ENCODE measurements at regions not wholly inside any gene's neighbourhood (a gene's known extent, or its start where the extent isn't known, plus 50 kb on each side); places are given as distances from the start of the nearest gene placed in this dataset.

- Histone ChIP-seq H3K9me3 (ENCODE audit: low read depth, low read length) (peaks cover 4% of the 10 kb centered on the region), H4K20me1 (ENCODE audit: insufficient read depth, low read length) (no peaks in the 10 kb centered on the region), H3K4me1 (ENCODE audit: insufficient read depth, low read length) (no peaks in the 10 kb centered on the region), H3K27me3 (ENCODE audit: insufficient read depth, low read length) (no peaks in the 10 kb centered on the region), H3K4me3 (ENCODE audit: insufficient read depth, low read length) (no peak overlapping the region), H3K36me3 (ENCODE audit: insufficient read depth, low read length) (no peaks in the 10 kb centered on the region), H3K27ac (ENCODE audit: low read depth, low read length) (no peak overlapping the region), H3K79me2 (ENCODE audit: insufficient read depth, low read length) (no peaks in the 10 kb centered on the region), H2AFZ (ENCODE audit: low read length) (no peak overlapping the region), H3K4me2 (ENCODE audit: insufficient read depth, low read length) (no peak overlapping the region)
- no peak for TF ChIP-seq CTCF (IDR thresholded peaks at IDR 0.05; ENCODE audit: extremely low read depth, low read depth, low read length)
- DNase-seq (ENCODE audit: insufficient read length, low spot score, missing footprints), result no peak
Observed at GRCh38 chr1:189301235-189301634, 1176.4 kb downstream of the BRINP3 start.

- H2AFZ ChIP-seq (ENCODE audit: low read length), result no peak overlapping the region
- H3K27me3 ChIP-seq (ENCODE audit: insufficient read depth, low read length), result no peaks in the 10 kb centered on the region
- H3K9me3 ChIP-seq (ENCODE audit: low read depth, low read length), result peaks cover 4% of the 10 kb centered on the region
- H3K4me3 ChIP-seq (ENCODE audit: insufficient read depth, low read length), result no peak overlapping the region
- no peak for DNase-seq (ENCODE audit: insufficient read length, low spot score, missing footprints)
- H3K27ac ChIP-seq (ENCODE audit: low read depth, low read length), result no peak overlapping the region
- no peaks in the 10 kb centered on the region for H4K20me1 ChIP-seq (ENCODE audit: insufficient read depth, low read length)
- no peaks in the 10 kb centered on the region for H3K4me1 ChIP-seq (ENCODE audit: insufficient read depth, low read length)
- no peaks in the 10 kb centered on the region for H3K79me2 ChIP-seq (ENCODE audit: insufficient read depth, low read length)
- no peak for TF ChIP-seq CTCF (IDR thresholded peaks at IDR 0.05; ENCODE audit: extremely low read depth, low read depth, low read length)
- no peak overlapping the region for H3K4me2 ChIP-seq (ENCODE audit: insufficient read depth, low read length)
- H3K36me3 ChIP-seq (ENCODE audit: insufficient read depth, low read length), result no peaks in the 10 kb centered on the region
Observed at GRCh38 chr1:189305279-189305678, 1172.4 kb downstream of the BRINP3 start.

GRCh38 chr1:189311915-189312314, 1165.7 kb downstream of the BRINP3 start:
- H3K4me3 ChIP-seq (ENCODE audit: insufficient read depth, low read length), result no peak overlapping the region
- H3K79me2 ChIP-seq (ENCODE audit: insufficient read depth, low read length), result no peaks in the 10 kb centered on the region
- no peak for DNase-seq (ENCODE audit: insufficient read length, low spot score, missing footprints)
- H3K27ac ChIP-seq (ENCODE audit: low read depth, low read length), result no peak overlapping the region
- H3K4me1 ChIP-seq (ENCODE audit: insufficient read depth, low read length), result no peaks in the 10 kb centered on the region
- H4K20me1 ChIP-seq (ENCODE audit: insufficient read depth, low read length), result no peaks in the 10 kb centered on the region
- TF ChIP-seq CTCF (IDR thresholded peaks at IDR 0.05; ENCODE audit: extremely low read depth, low read depth, low read length), result no peak
- H3K36me3 ChIP-seq (ENCODE audit: insufficient read depth, low read length), result no peaks in the 10 kb centered on the region
- no peaks in the 10 kb centered on the region for H3K9me3 ChIP-seq (ENCODE audit: low read depth, low read length)
- no peaks in the 10 kb centered on the region for H3K27me3 ChIP-seq (ENCODE audit: insufficient read depth, low read length)
- no peak overlapping the region for H3K4me2 ChIP-seq (ENCODE audit: insufficient read depth, low read length)
- no peak overlapping the region for H2AFZ ChIP-seq (ENCODE audit: low read length)

GRCh38 chr1:189312499-189312898, 1165.2 kb downstream of the BRINP3 start:
- H3K4me3 ChIP-seq (ENCODE audit: insufficient read depth, low read length), result no peak overlapping the region
- no peak overlapping the region for H3K4me2 ChIP-seq (ENCODE audit: insufficient read depth, low read length)
- peaks cover 2% of the 10 kb centered on the region for H3K9me3 ChIP-seq (ENCODE audit: low read depth, low read length)
- H3K4me1 ChIP-seq (ENCODE audit: insufficient read depth, low read length), result no peaks in the 10 kb centered on the region
- no peak overlapping the region for H3K27ac ChIP-seq (ENCODE audit: low read depth, low read length)
- H4K20me1 ChIP-seq (ENCODE audit: insufficient read depth, low read length), result no peaks in the 10 kb centered on the region
- no peaks in the 10 kb centered on the region for H3K79me2 ChIP-seq (ENCODE audit: insufficient read depth, low read length)
- no peaks in the 10 kb centered on the region for H3K36me3 ChIP-seq (ENCODE audit: insufficient read depth, low read length)
- no peak for DNase-seq (ENCODE audit: insufficient read length, low spot score, missing footprints)
- H3K27me3 ChIP-seq (ENCODE audit: insufficient read depth, low read length), result no peaks in the 10 kb centered on the region
- no peak overlapping the region for H2AFZ ChIP-seq (ENCODE audit: low read length)
- TF ChIP-seq CTCF (IDR thresholded peaks at IDR 0.05; ENCODE audit: extremely low read depth, low read depth, low read length), result no peak
